GM12874 (cell line): ENCODE measurements at regions not wholly inside any gene's neighbourhood (a gene's known extent, or its start where the extent isn't known, plus 50 kb on each side); places are given as distances from the start of the nearest gene placed in this dataset.

Experiments
- TF ChIP-seq, protein P1 (sequence below): IDR thresholded peaks from 2 replicates; pipeline ENCODE4 v1.5.1; 2011; ENCODE audit warnings: low read depth, mild to moderate bottlenecking, control low read depth, low read length, moderate library complexity; ENCODE audit not compliant: insufficient read depth

DNA sequence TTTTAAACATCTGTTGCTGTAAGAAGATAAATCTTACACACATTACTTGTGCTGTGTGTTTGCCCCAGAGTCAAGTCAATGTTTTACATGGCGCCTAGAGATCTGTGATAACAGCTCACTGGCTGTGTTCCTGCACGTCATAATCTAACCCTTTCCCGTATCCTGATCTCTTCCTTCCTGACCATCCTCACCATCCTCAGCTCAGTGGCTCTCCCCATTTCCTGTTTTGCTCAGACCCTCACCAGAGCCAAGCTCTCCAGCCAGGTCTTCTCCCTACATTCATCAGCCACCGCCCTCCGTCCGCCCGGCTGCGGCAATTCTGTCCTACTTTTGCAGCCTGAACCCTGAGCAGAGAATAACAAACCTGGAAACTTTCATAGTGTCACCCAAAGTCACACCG, 824.7 kb downstream of the USP25 start:
- TF ChIP-seq, protein P1, sequence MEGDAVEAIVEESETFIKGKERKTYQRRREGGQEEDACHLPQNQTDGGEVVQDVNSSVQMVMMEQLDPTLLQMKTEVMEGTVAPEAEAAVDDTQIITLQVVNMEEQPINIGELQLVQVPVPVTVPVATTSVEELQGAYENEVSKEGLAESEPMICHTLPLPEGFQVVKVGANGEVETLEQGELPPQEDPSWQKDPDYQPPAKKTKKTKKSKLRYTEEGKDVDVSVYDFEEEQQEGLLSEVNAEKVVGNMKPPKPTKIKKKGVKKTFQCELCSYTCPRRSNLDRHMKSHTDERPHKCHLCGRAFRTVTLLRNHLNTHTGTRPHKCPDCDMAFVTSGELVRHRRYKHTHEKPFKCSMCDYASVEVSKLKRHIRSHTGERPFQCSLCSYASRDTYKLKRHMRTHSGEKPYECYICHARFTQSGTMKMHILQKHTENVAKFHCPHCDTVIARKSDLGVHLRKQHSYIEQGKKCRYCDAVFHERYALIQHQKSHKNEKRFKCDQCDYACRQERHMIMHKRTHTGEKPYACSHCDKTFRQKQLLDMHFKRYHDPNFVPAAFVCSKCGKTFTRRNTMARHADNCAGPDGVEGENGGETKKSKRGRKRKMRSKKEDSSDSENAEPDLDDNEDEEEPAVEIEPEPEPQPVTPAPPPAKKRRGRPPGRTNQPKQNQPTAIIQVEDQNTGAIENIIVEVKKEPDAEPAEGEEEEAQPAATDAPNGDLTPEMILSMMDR: no peak

DNA sequence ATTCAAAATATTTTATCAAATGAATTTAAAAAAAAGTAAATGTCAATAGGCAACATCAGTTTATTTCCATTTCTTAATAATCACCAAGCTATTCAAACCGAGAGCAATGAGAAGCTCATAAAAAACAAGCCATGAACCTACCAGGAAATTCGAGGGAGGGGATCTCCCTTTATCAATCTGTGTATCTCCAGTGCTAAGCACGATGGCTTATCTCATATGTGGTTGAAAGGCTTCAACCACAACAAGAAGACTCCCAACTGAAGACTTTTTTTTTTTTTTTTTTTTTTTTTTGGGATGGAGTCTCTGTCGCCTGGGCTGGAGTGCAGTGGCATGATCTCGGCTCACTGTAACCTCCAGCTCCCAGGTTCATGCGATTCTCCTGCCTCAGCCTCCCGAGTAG, 833.3 kb downstream of the USP25 start:
- TF ChIP-seq, protein P1: no peak

DNA sequence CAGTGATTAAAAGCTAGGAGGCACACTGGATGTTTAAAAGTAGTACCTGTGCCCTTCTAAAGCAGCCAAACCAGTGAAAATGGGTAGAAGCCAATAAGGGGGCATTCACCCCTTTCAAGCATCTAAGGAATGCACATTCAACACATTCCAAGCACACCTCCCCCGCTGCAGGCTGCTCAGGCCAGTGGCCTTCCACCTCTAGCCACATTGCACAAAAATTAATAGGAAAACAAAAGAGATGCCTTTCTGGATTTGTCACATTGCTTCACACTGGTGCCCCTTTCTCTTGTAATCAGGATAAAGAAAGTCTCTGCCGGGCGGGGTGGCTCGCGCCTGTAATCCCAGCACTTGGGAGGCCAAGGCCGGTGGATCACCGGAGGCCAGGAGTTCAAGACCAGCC, 834.0 kb downstream of the USP25 start:
- TF ChIP-seq, protein P1: no peak

DNA sequence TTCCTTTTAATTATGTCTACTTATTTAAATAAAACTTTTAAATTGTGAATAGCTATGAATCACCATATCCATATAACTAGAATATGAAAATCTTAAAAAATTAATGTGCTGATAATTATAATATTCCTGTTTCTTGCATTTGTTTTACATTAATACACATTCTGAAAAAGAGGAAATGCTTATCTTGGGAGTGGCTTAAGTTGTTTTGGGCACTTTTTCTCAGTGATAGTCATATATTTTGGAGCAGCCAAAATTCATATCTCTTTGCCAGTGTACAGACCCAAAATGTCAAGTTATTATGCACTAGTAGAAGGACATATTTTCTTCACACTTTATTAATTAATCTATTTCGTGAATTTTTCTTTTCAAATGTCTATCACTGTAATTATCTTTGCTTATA, 838.5 kb downstream of the USP25 start:
- TF ChIP-seq, protein P1: no peak

DNA sequence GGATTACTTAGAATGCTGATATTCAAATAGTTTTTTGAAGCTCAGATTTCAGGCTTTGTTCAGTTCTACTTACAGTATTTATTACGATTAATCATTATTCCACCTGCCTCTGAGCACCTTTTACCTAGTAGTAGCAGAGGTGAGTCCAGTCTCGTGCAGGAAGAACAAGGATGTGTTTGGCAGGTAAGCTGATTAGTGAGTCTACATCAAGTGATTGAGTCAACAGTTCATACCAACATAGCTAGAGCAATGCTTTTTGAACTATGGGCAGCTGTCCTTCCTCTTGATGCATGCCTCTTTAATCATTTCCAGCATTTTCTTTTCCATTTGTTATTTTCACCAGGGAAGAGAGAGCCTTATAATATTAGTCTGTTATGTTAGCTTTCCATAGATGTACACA, 838.9 kb downstream of the USP25 start:
- TF ChIP-seq, protein P1: no peak

DNA sequence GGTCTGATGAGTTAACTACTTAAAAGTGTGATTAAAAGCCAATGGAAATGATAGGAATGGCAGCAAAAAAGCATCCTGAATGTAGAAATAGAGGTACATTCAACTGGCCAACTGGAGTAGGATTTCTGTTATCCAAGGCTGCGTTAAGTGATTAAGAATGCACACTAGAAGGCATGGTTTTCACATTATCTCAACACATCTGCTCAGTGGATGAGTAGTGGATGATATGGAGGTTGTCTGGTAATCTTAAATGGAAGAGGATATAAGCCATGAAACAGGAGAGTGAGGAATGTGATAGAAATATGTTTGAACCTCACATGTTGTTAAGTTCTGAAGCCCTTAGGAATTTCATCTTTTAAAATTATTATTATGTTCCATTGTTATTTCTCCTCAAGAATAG, 839.9 kb downstream of the USP25 start:
- TF ChIP-seq, protein P1: no peak

DNA sequence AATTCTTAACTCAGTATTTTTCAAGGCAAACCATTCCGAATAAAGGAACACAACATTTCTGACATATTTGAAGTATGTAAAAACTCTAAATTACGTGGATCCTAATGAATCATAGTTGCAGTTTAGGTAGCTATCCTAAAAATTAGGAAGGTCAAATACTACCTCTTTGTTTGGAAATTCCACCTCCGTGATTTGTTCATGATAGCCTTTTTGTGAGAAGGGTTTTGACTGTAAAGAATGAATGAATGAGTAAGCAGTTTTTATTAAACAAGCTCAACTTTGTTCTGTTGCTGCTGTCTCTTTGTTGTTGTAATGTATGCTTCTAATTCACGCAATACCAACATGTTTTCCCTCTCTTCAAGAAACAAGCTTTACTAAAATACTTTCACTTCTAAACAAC, 840.4 kb downstream of the USP25 start:
- TF ChIP-seq, protein P1: no peak

DNA sequence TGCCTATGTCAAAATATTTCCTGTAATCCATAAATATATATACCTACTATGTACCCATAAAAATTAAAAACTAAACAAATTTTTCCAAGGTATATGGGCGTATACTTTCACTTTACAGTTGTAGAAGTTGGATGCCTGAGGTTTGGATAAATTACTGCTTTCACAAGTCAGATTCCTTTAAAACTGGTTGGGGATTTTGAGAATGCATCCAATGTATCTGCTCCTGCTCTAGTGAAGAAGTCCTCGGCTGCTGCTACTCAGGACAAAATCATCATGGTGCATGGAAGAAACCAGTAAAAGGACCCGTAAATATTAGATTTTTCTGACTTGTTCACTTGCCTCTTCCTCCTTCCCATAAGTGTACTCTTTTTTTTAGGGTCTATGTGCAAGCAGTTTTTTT, 841.1 kb downstream of the USP25 start:
- TF ChIP-seq, protein P1: no peak
